GM21529 (cell line): ENCODE measurements at regions not wholly inside any gene's neighbourhood (a gene's known extent, or its start where the extent isn't known, plus 50 kb on each side); places are given as distances from the start of the nearest gene placed in this dataset.
"Not testable (repeated sequence)": the region's sequence is repeated elsewhere in the genome, so short reads cannot be mapped to it uniquely, and the experiment has no call there.

Experiments used
- ATAC-seq: cut with Tn5 transposase; IDR thresholded peaks from one replicate; pipeline ENCODE4 v1.9.1; 2021; ENCODE audit not compliant: unreplicated experiment

GRCh38 chr14:84074626-84075025 lies 1455.3 kb upstream of the FLRT2 start:
- ATAC-seq = no peak

DNA sequence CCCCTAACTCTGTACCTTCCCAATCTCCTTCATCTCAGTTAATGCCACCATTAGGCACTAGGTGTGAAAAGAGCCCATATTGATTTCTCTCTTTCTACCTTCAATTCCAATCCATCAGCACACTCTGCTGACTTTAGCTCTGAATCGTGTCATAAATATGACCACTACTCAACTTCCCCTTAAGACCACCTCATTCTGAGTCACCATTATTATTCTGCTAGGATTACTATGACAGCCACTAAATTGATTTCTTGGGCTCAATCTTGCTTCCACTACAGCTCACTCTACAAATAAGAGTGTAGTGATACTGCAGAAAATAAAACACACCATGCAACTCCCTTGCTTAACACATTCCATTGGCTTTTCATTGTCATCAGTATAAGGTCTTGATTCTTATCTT lies 1449.0 kb upstream of the FLRT2 start:
- ATAC-seq = no peak

- ATAC-seq = no peak
These were observed 1445.8 kb upstream of the FLRT2 start for GRCh38 chr14:84084056-84084630.

- ATAC-seq = no peak
These were observed 1444.5 kb upstream of the FLRT2 start for GRCh38 chr14:84085493-84085892.

DNA sequence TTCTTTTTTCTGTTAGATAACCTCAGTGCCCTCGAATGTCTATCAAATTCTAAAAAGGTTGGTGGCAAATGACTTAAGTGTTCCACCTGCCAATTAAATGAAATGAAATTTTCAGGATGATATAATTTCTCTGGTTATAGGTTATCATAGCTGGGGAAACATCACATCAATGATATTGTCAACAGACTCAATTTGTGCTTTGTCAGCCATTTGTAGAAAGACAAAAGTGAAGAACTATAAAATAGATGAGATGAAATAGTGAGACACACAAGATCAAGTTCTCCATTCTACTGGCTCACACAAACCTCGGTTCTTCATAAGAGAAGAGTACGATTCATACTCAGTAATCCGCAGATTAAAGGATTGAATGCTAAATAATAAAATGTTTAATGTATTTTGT lies 1443.2 kb upstream of the FLRT2 start:
- ATAC-seq = no peak

DNA sequence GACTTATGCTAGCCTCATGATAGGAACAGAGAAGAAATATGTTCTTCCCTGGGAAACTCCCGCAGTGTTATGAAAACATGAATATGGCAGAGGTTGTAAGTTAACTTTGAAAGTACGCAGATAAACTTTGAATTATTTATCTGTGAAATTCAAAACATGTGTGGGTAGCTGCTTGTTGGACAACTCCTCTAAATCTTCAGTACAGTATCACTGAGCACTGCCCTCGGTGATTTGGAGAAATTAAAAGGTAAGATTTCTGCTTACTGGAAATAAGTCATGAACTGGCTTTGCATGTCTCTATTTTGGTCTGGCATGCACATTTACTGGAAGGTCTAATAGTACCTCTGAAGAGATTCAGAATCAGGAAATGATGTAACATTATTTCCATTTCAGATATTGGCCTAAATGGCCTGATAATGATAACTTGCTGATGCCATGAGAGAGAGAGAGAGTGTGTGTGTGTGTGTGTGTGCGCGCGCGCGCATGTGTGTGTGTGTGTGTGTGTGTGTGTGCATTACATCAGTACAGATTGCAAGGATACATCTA lies 1441.9 kb upstream of the FLRT2 start:
- no peak for ATAC-seq

DNA sequence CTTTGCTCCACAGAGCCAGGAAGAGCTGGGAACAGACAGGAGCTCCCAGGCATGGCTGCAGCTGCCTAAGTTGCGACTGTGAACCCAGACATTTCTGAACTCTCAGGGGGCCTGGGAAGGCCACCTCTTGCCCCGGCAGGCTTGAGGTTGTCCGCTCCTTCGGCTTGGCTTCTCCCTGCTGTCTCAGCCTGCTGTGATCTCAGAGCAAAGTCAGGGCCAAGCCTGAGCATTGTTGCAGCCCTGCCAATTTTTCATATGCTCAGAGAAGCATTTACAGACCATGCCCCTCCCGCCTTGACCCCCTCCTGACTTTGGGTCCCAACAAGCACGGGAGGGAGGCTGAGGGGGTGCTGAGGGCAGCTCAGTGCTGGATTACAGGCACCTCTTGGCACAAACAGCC lies 1439.1 kb upstream of the FLRT2 start:
- no peak for ATAC-seq

GRCh38 chr14:84095681-84096080 lies 1434.3 kb upstream of the FLRT2 start:
- ATAC-seq = no peak

- ATAC-seq = no peak
These were observed 1431.7 kb upstream of the FLRT2 start for GRCh38 chr14:84098261-84098660.

- not testable (repeated sequence) for ATAC-seq
These were observed 1430.4 kb upstream of the FLRT2 start for GRCh38 chr14:84099560-84099959.

DNA sequence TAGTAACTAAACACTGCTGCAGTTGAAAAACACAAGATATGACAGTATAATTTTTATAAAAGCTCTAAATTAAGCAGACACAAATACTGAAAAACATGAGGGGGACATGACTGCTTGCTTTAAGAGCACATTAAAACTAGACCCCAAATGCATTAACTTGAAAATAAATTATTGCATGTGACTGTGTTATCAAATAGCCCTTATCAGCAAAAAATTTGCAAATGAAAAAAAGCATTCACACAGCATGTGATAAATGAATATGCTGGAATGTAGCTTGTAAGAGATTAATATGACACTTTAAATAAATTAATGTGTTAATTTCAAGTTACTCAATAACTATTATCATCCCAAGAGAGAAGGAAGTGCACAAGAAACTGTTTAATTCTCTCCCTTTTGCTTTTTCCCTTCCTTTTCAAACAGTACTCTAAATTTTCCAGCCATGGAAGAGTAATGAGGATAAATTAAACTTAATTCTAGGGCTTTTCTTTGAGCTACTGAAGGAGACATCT lies 1422.1 kb upstream of the FLRT2 start:
- no peak for ATAC-seq

DNA sequence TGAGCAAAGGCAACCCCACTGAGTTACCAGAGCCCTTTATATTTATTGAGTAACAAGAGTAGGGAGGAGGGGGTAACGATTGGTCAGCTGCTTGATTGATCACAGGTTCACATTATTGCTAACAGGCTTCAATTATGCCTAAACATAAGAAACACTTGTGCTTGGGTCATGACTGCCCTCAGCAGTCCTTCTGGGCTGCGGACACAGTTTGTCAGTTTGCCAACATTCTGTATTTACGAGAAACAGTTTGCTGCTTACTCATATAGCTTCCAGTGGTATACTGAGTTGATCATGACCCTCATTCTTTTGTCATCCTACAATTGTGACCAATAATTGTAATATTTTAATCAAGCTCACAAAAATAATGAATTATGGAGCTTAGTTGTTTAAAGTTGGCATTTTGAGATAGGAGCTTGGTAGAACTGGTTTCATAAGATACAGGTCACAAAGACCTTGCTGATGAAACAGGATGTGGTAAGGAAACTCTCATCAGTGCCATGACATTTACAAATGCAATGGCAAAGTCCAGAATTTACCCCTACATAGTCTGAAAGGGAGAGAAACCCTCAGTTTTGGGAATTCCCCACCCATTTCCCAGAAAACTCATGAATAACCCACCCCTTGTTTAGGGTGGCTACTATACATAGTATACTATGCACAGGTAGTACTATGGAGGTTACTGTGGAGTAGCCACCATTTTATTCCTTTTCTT lies 1421.0 kb upstream of the FLRT2 start:
- no peak for ATAC-seq

- ATAC-seq = no peak
These were observed 1417.4 kb upstream of the FLRT2 start for GRCh38 chr14:84112589-84112988.

DNA sequence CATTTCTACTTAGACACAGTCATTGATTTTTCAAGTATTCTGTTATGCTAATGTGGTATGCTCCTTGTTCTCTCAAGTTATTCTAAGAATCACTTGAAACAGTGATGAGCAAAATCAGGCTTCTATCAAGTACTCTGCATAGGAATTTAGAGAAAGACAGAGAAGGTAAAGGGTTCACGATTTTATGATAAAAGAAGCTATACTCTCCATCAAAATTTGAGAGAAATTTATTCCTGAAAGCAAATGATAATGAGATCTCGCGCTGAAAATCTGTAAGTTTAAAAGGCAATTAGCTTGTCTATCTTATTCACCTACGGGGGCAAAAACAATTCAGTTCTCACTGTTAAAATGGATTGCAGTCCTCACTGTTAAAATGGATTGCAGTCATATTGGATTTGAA lies 1404.3 kb upstream of the FLRT2 start:
- no peak for ATAC-seq

GRCh38 chr14:84127495-84127894 lies 1402.4 kb upstream of the FLRT2 start:
- no peak for ATAC-seq

GRCh38 chr14:84128050-84128449 lies 1401.9 kb upstream of the FLRT2 start:
- ATAC-seq = no peak

- no peak for ATAC-seq
These were observed 1400.9 kb upstream of the FLRT2 start for GRCh38 chr14:84129007-84129406.

- no peak for ATAC-seq
These were observed 1400.0 kb upstream of the FLRT2 start for GRCh38 chr14:84129941-84130340.

- no peak for ATAC-seq
These were observed 1398.0 kb upstream of the FLRT2 start for GRCh38 chr14:84131924-84132323.

DNA sequence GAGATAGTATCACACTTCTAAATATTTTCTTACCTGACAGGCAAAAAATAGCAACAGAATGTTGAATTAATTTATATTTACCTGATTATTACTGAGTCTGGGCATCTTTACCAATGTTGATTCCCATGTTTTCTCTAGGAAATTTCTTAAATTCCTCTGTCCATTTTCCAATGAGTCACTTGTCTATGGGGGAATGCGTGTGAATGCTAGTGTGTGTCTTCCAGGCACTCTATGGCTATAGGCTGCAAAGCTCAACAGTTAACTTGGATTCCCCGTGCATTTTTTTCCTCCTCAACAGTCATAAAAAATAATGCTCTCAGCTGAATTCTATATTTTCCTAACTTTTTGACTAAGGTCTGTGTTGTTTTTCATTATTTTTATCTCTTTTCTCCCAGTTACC lies 1385.8 kb upstream of the FLRT2 start:
- no peak for ATAC-seq

- no peak for ATAC-seq
These were observed 1377.5 kb upstream of the FLRT2 start for GRCh38 chr14:84152452-84152851.

GRCh38 chr14:84162633-84163032 lies 1367.3 kb upstream of the FLRT2 start:
- no peak for ATAC-seq

DNA sequence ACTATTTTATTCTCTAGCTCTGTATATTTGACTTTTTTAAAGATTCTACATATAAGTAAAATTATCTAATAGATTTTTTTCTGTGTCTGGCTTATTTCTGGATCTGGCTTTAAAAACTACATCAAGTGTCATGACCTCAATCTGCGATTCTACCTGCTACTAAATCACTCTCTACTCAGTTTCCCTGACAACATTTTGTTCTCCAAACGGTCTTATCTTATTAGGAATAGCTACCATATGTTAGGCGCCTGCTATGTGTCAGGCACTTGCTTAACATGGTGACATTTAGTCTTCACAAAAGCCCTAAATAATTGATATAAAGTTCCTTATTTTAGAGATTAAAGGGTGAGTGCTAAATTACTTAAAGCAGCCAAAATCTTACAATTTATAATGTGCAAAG lies 1362.9 kb upstream of the FLRT2 start:
- ATAC-seq = no peak
